GM19238 (cell line): ENCODE measurements at regions not wholly inside any gene's neighbourhood (a gene's known extent, or its start where the extent isn't known, plus 50 kb on each side); places are given as distances from the start of the nearest gene placed in this dataset.

ENCODE experiments used
- DNase-seq: peaks from one replicate; pipeline ENCODE4 v3.0.0; 2011; ENCODE audit warnings: low spot score; ENCODE audit not compliant: insufficient read length

GRCh38 chr2:2748399-2749205, 417.5 kb upstream of the MYT1L start:
- DNase-seq = no peak

GRCh38 chr2:2747797-2748301, 416.8 kb upstream of the MYT1L start:
- no peak for DNase-seq

- no peak for DNase-seq
Measured at GRCh38 chr2:2746731-2747130, 415.7 kb upstream of the MYT1L start.

- DNase-seq = no peak
Measured at GRCh38 chr2:2744958-2745715, 414.1 kb upstream of the MYT1L start.

- no peak for DNase-seq
Measured at GRCh38 chr2:2744107-2744506, 413.0 kb upstream of the MYT1L start.

GRCh38 chr2:2743164-2743571, 412.1 kb upstream of the MYT1L start:
- no peak for DNase-seq

GRCh38 chr2:2742726-2743125, 411.7 kb upstream of the MYT1L start:
- DNase-seq = no peak

- no peak for DNase-seq
Measured at GRCh38 chr2:2740238-2740775, 409.2 kb upstream of the MYT1L start.

- no peak for DNase-seq
Measured at GRCh38 chr2:2739231-2739795, 408.2 kb upstream of the MYT1L start.

- DNase-seq = no peak
Measured at GRCh38 chr2:2738684-2739083, 407.6 kb upstream of the MYT1L start.

GRCh38 chr2:2738276-2738675, 407.2 kb upstream of the MYT1L start:
- DNase-seq = no peak

GRCh38 chr2:2735041-2735440, 404.0 kb upstream of the MYT1L start:
- no peak for DNase-seq

GRCh38 chr2:2734308-2734707, 403.2 kb upstream of the MYT1L start:
- DNase-seq = no peak

GRCh38 chr2:2733818-2734217, 402.7 kb upstream of the MYT1L start:
- no peak for DNase-seq

- no peak for DNase-seq
Measured at GRCh38 chr2:2732331-2733119, 401.4 kb upstream of the MYT1L start.

GRCh38 chr2:2731816-2732284, 400.8 kb upstream of the MYT1L start:
- no peak for DNase-seq

- no peak for DNase-seq
Measured at GRCh38 chr2:2731101-2731815, 400.2 kb upstream of the MYT1L start.

- no peak for DNase-seq
Measured at GRCh38 chr2:2730301-2730833, 399.3 kb upstream of the MYT1L start.

GRCh38 chr2:2729246-2729645, 398.2 kb upstream of the MYT1L start:
- DNase-seq = no peak

- no peak for DNase-seq
Measured at GRCh38 chr2:2728635-2729034, 397.6 kb upstream of the MYT1L start.
